ENCODE measurements at regions not wholly inside any gene's neighbourhood (a gene's known extent, or its start where the extent isn't known, plus 50 kb on each side); places are given as distances from the start of the nearest gene placed in this dataset.

- DNase-seq (ENCODE audit: extremely low read depth in 1 of 2, low read depth in 1 of 2): no peak
Measured at GRCh38 chr2:226410247-226410835, 389.3 kb downstream of the IRS1 start.

- no peak for DNase-seq (ENCODE audit: extremely low read depth in 1 of 2, low read depth in 1 of 2)
Measured at GRCh38 chr2:226409134-226409533, 390.5 kb downstream of the IRS1 start.

- DNase-seq (ENCODE audit: extremely low read depth in 1 of 2, low read depth in 1 of 2): no peak
Measured at GRCh38 chr2:226408141-226408540, 391.5 kb downstream of the IRS1 start.

- DNase-seq (ENCODE audit: extremely low read depth in 1 of 2, low read depth in 1 of 2): no peak
Measured at GRCh38 chr2:226407135-226407534, 392.5 kb downstream of the IRS1 start.

- no peak for DNase-seq (ENCODE audit: extremely low read depth in 1 of 2, low read depth in 1 of 2)
Measured at GRCh38 chr2:226405465-226405864, 394.2 kb downstream of the IRS1 start.

GRCh38 chr2:226403369-226403768 is 396.3 kb downstream of the IRS1 start:
- no peak for DNase-seq (ENCODE audit: extremely low read depth in 1 of 2, low read depth in 1 of 2)

GRCh38 chr2:226399006-226399405 is 400.6 kb downstream of the IRS1 start:
- no peak for DNase-seq (ENCODE audit: extremely low read depth in 1 of 2, low read depth in 1 of 2)

GRCh38 chr2:226398580-226398979 is 401.0 kb downstream of the IRS1 start:
- no peak for DNase-seq (ENCODE audit: extremely low read depth in 1 of 2, low read depth in 1 of 2)

GRCh38 chr2:226396541-226396940 is 403.1 kb downstream of the IRS1 start:
- no peak for DNase-seq (ENCODE audit: extremely low read depth in 1 of 2, low read depth in 1 of 2)

- no peak for DNase-seq (ENCODE audit: extremely low read depth in 1 of 2, low read depth in 1 of 2)
Measured at GRCh38 chr2:226387499-226387942, 412.1 kb downstream of the IRS1 start.

GRCh38 chr2:226383461-226383860 is 416.2 kb downstream of the IRS1 start:
- no peak for DNase-seq (ENCODE audit: extremely low read depth in 1 of 2, low read depth in 1 of 2)

- DNase-seq (ENCODE audit: extremely low read depth in 1 of 2, low read depth in 1 of 2): no peak
Measured at GRCh38 chr2:226380679-226381078, 418.9 kb downstream of the IRS1 start.

- DNase-seq (ENCODE audit: extremely low read depth in 1 of 2, low read depth in 1 of 2): no peak
Measured at GRCh38 chr2:226378753-226379705, 420.6 kb downstream of the IRS1 start.

- DNase-seq (ENCODE audit: extremely low read depth in 1 of 2, low read depth in 1 of 2): no peak
Measured at GRCh38 chr2:226376516-226377180, 423.0 kb downstream of the IRS1 start.

GRCh38 chr2:226366920-226367319 is 432.7 kb downstream of the IRS1 start:
- DNase-seq (ENCODE audit: extremely low read depth in 1 of 2, low read depth in 1 of 2): no peak

- no peak for DNase-seq (ENCODE audit: extremely low read depth in 1 of 2, low read depth in 1 of 2)
Measured at GRCh38 chr2:226364217-226364616, 435.4 kb downstream of the IRS1 start.

- no peak for DNase-seq (ENCODE audit: extremely low read depth in 1 of 2, low read depth in 1 of 2)
Measured at GRCh38 chr2:226362980-226363379, 436.6 kb downstream of the IRS1 start.

- DNase-seq (ENCODE audit: extremely low read depth in 1 of 2, low read depth in 1 of 2): no peak
Measured at GRCh38 chr2:226360658-226361057, 439.0 kb downstream of the IRS1 start.

- no peak for DNase-seq (ENCODE audit: extremely low read depth in 1 of 2, low read depth in 1 of 2)
Measured at GRCh38 chr2:226358688-226359087, 440.9 kb downstream of the IRS1 start.

GRCh38 chr2:226357816-226358215 is 441.8 kb downstream of the IRS1 start:
- no peak for DNase-seq (ENCODE audit: extremely low read depth in 1 of 2, low read depth in 1 of 2)

GRCh38 chr2:226355600-226355999 is 444.0 kb downstream of the IRS1 start:
- DNase-seq (ENCODE audit: extremely low read depth in 1 of 2, low read depth in 1 of 2): no peak

- no peak for DNase-seq (ENCODE audit: extremely low read depth in 1 of 2, low read depth in 1 of 2)
Measured at GRCh38 chr2:226354434-226354833, 445.2 kb downstream of the IRS1 start.
